Calu3 (cell line): ENCODE measurements at regions not wholly inside any gene's neighbourhood (a gene's known extent, or its start where the extent isn't known, plus 50 kb on each side); places are given as distances from the start of the nearest gene placed in this dataset.

Experiments
- BruUV-seq: library from RNA; stranded (reverse); fragments of 400-500 nt; replicated peaks from 2 replicates; lab custom pipeline; 2021; lab: Mats Ljungman, UMichigan
- CTCF ChIA-PET: fragments of 300-600 bp; sonication (Branson Sonifier 250); formaldehyde crosslinking; loops from one replicate; lab custom pipeline; 2022; ENCODE audit warnings: antibody characterized with exemption; lab: Charles Lee
- DNase-seq: peaks from one replicate; pipeline ENCODE4 v3.0.0; 2022
- H3K27ac Mint-ChIP-seq: one replicate; pipeline ENCODE4 v1.8.0; 2022; ENCODE audit warnings: mixed read lengths; ENCODE audit not compliant: unreplicated experiment
- H3K27me3 Mint-ChIP-seq: one replicate; pipeline ENCODE4 v1.8.0; 2022; ENCODE audit warnings: mixed read lengths; ENCODE audit not compliant: unreplicated experiment
- H3K36me3 Mint-ChIP-seq: one replicate; pipeline ENCODE4 v1.8.0; 2022; ENCODE audit warnings: mild to moderate bottlenecking, moderate library complexity, mixed read lengths; ENCODE audit not compliant: insufficient read depth, unreplicated experiment
- H3K4me1 Mint-ChIP-seq: one replicate; pipeline ENCODE4 v1.8.0; 2022; ENCODE audit warnings: mild to moderate bottlenecking, low read depth, mixed read lengths; ENCODE audit not compliant: unreplicated experiment
- H3K4me3 Mint-ChIP-seq: one replicate; pipeline ENCODE4 v1.8.0; 2022; ENCODE audit warnings: mild to moderate bottlenecking, low read depth, moderate library complexity, mixed read lengths; ENCODE audit not compliant: unreplicated experiment
- H3K9me3 Mint-ChIP-seq: one replicate; pipeline ENCODE4 v1.8.0; 2022; ENCODE audit warnings: low read depth, mixed read lengths; ENCODE audit not compliant: unreplicated experiment
- intact Hi-C: fragments of 100-400 bp; cut with micrococcal nuclease; formaldehyde crosslinking; loops from one replicate; pipeline ENCODE4 v1.10.0; 2022; ENCODE audit not compliant: unreplicated experiment
- TF ChIP-seq, protein P1 (sequence below): fragments of 200-600 bp; IDR thresholded peaks from one replicate; pipeline ENCODE4 v1.8.0; 2022; ENCODE audit warnings: antibody characterized with exemption; ENCODE audit not compliant: unreplicated experiment

DNA sequence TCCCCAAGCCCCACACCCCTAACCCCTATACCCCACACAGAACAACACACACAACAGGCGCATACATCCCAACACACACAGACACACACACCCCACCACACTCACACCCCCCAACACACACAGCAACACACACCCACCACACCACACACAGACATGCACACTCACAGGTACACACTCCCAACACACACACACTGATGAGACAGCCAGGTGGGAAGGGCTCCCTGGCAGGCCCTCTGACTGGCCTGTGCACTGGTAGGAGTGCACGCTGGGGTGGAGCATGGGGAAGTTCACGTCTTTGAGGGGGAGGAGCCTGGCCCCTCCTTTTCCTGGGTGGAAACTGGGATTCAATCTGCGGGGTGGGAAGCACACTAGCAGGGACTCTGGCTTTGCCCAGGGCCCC, 116.7 kb downstream of the RHOU start:
- Mint-ChIP-seq H3K27me3 (no peaks in the 10 kb centered on the region), H3K4me3 (no peak overlapping the region), H3K27ac (no peak overlapping the region), H3K9me3 (no peaks in the 10 kb centered on the region), H3K4me1 (peaks cover 39% of the 10 kb centered on the region), H3K36me3 (no peaks in the 10 kb centered on the region)
- intact Hi-C loops, result loop anchor here (5.0 kb wide), 1 partner anchor 85 kb away; no protein-coding TSS in a partner anchor
- CTCF ChIA-PET, result interaction anchor here (0.9 kb wide), 1 partner anchor 11 kb away, joined by 3 read pairs; no protein-coding TSS in a partner anchor
- TF ChIP-seq, protein P1, sequence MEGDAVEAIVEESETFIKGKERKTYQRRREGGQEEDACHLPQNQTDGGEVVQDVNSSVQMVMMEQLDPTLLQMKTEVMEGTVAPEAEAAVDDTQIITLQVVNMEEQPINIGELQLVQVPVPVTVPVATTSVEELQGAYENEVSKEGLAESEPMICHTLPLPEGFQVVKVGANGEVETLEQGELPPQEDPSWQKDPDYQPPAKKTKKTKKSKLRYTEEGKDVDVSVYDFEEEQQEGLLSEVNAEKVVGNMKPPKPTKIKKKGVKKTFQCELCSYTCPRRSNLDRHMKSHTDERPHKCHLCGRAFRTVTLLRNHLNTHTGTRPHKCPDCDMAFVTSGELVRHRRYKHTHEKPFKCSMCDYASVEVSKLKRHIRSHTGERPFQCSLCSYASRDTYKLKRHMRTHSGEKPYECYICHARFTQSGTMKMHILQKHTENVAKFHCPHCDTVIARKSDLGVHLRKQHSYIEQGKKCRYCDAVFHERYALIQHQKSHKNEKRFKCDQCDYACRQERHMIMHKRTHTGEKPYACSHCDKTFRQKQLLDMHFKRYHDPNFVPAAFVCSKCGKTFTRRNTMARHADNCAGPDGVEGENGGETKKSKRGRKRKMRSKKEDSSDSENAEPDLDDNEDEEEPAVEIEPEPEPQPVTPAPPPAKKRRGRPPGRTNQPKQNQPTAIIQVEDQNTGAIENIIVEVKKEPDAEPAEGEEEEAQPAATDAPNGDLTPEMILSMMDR, result no peak
- no peak for DNase-seq
- no TSS peak for BruUV-seq

DNA sequence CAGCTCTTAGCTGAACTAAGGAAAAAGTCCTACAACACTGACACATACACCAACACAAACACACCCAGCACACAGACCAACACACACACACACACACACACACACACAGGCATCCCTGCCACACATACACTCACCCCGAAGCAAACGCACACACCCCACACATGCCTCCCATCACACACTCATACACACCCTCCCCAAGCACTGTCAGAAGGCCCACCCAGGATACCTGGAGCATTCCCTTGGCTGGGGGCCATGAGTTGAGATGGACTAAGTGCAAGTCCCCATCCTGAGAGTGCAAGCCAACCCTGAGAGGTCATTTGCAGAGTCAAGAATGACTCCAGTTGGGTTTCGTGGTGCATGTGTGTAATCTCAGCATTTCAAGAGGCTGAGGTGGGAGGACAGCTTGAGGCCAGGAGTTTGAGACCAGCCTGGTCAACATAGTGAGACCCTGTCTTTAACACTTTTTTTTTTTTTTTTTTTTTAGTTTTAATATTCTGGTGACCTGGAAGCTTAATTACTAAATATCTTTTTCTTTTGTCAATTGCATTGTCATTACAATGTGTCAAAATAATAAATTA, 117.3 kb downstream of the RHOU start:
- no TSS peak for BruUV-seq
- Mint-ChIP-seq H3K9me3 (no peaks in the 10 kb centered on the region), H3K27ac (no peak overlapping the region), H3K4me1 (peaks cover 39% of the 10 kb centered on the region), H3K36me3 (no peaks in the 10 kb centered on the region), H3K27me3 (no peaks in the 10 kb centered on the region), H3K4me3 (no peak overlapping the region)
- intact Hi-C loops, result loop anchor here (5.0 kb wide), 1 partner anchor 85 kb away; no protein-coding TSS in a partner anchor
- TF ChIP-seq, protein P1, result no peak
- no peak for DNase-seq
- CTCF ChIA-PET, result interaction anchor here (0.7 kb wide), 1 partner anchor 10 kb away, joined by 3 read pairs; no protein-coding TSS in a partner anchor

DNA sequence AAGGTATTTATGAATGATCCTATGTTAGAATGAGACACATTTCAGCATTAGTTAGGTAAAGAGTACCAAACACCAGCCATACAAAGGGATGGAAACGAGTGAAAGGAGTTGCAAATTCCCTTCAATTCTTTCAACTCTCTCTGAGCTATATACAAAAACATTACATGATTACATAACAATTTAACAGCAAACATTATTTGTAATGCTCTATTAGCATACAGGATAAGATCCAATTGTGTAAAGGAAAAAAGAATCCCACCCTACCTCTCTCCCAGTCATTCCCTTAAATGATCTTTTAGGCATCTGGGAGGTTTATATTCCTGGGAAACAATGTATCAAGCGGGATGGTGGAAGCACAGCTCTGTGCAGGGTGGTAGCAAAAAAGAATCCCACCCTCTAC, 117.9 kb downstream of the RHOU start:
- Mint-ChIP-seq H3K4me3 (no peak overlapping the region), H3K4me1 (peaks cover 35% of the 10 kb centered on the region)
- CTCF ChIA-PET, result interaction anchor here (0.7 kb wide), 1 partner anchor 11 kb away, joined by 3 read pairs; no protein-coding TSS in a partner anchor

DNA sequence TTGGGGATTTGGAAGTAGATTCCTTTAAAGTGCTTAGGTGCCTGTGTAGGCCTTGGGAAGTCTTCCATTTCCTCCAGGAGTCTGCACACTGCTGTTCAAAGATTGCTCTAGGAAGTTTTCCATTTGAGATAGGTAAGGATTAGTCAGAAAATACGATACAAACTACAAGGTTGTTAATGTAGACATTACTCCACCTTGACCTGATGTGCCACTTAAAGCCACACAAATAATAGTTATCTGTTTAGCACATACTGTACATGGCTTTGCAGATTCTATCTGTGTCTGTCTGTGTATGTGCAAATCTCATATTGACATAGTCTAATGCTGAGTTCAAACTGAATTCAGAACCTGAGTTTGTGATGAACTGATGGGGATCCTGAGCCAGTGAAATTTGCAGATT, 118.4 kb downstream of the RHOU start:
- TF ChIP-seq, protein P1, result no peak
- intact Hi-C loops, result loop anchor here (5.0 kb wide), 1 partner anchor 84 kb away; no protein-coding TSS in a partner anchor
- Mint-ChIP-seq H3K9me3 (no peaks in the 10 kb centered on the region), H3K4me1 (peaks cover 31% of the 10 kb centered on the region), H3K36me3 (no peaks in the 10 kb centered on the region), H3K4me3 (no peak overlapping the region), H3K27ac (no peak overlapping the region), H3K27me3 (no peaks in the 10 kb centered on the region)
- no TSS peak for BruUV-seq
- no peak for DNase-seq
- CTCF ChIA-PET, result no interaction called here

More for the DNA sequence above, 117.9 kb downstream of the RHOU start:
- TF ChIP-seq, protein P1, result no peak
- no TSS peak for BruUV-seq
- no peaks in the 10 kb centered on the region for H3K27me3 Mint-ChIP-seq
- H3K9me3 Mint-ChIP-seq, result no peaks in the 10 kb centered on the region
- no peak overlapping the region for H3K27ac Mint-ChIP-seq
- H3K36me3 Mint-ChIP-seq, result no peaks in the 10 kb centered on the region
- no peak for DNase-seq
- intact Hi-C loops, result loop anchor here (5.0 kb wide), 1 partner anchor 84 kb away; no protein-coding TSS in a partner anchor
